ENCODE measurements at regions not wholly inside any gene's neighbourhood (a gene's known extent, or its start where the extent isn't known, plus 50 kb on each side); places are given as distances from the start of the nearest gene placed in this dataset.

DNA sequence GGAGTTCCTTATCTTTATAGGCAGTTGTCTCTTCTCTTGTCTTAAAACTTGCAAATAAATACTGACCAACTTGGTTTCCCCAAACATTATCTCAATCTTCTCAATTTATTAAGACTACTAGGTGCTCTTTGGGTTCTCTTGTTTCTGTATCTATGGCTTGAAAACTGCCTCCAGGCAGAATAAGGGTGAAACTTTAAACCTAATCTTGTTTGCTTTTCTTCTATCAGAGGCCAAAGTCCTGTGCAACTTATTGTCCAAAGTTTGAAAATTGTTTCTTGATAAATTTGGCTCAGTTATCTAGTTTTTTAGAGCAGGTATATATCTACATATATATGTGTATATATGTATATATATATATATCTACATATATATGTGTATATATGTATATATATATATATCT, 110.1 kb upstream of the ANO5 start:
- TF ChIP-seq, protein P1, sequence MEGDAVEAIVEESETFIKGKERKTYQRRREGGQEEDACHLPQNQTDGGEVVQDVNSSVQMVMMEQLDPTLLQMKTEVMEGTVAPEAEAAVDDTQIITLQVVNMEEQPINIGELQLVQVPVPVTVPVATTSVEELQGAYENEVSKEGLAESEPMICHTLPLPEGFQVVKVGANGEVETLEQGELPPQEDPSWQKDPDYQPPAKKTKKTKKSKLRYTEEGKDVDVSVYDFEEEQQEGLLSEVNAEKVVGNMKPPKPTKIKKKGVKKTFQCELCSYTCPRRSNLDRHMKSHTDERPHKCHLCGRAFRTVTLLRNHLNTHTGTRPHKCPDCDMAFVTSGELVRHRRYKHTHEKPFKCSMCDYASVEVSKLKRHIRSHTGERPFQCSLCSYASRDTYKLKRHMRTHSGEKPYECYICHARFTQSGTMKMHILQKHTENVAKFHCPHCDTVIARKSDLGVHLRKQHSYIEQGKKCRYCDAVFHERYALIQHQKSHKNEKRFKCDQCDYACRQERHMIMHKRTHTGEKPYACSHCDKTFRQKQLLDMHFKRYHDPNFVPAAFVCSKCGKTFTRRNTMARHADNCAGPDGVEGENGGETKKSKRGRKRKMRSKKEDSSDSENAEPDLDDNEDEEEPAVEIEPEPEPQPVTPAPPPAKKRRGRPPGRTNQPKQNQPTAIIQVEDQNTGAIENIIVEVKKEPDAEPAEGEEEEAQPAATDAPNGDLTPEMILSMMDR (IDR thresholded peaks at IDR 0.05) = no peak
- TF ChIP-seq POLR2AphosphoS5 (IDR thresholded peaks at IDR 0.05) (no peak), POLR2A (IDR thresholded peaks at IDR 0.05) (no peak), EP300 (IDR thresholded peaks at IDR 0.05) (no peak)

All from sigmoid colon (tissue), 4 donors.